ENCODE measurements at regions not wholly inside any gene's neighbourhood (a gene's known extent, or its start where the extent isn't known, plus 50 kb on each side); places are given as distances from the start of the nearest gene placed in this dataset.

- Histone ChIP-seq H3K4me3 (no peak overlapping the region), H3K27me3 (replicated peaks; ENCODE audit: insufficient read depth) (no peaks in the 10 kb centered on the region), H3K9me3 (no peaks in the 10 kb centered on the region), H3K4me1 (replicated peaks) (no peaks in the 10 kb centered on the region), H3K27ac (no peak overlapping the region), H3K36me3 (no peaks in the 10 kb centered on the region)
- 32% methylated on average over 3 of the region's 3 CpGs for WGBS
- no peak for DNase-seq (ENCODE audit: low spot score)
- TF ChIP-seq POLR2A (IDR thresholded peaks at IDR 0.05) (no peak), POLR2AphosphoS5 (IDR thresholded peaks at IDR 0.05) (no peak)
- TF ChIP-seq, protein P1, sequence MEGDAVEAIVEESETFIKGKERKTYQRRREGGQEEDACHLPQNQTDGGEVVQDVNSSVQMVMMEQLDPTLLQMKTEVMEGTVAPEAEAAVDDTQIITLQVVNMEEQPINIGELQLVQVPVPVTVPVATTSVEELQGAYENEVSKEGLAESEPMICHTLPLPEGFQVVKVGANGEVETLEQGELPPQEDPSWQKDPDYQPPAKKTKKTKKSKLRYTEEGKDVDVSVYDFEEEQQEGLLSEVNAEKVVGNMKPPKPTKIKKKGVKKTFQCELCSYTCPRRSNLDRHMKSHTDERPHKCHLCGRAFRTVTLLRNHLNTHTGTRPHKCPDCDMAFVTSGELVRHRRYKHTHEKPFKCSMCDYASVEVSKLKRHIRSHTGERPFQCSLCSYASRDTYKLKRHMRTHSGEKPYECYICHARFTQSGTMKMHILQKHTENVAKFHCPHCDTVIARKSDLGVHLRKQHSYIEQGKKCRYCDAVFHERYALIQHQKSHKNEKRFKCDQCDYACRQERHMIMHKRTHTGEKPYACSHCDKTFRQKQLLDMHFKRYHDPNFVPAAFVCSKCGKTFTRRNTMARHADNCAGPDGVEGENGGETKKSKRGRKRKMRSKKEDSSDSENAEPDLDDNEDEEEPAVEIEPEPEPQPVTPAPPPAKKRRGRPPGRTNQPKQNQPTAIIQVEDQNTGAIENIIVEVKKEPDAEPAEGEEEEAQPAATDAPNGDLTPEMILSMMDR (IDR thresholded peaks at IDR 0.05), result no peak
- intact Hi-C loops (cut with DNase I), result no loop called here
These were observed 116.4 kb downstream of the LARP7 start for GRCh38 chr4:112753333-112753732.

- WGBS, result 78% methylated on average over 4 of the region's 4 CpGs
- no peak overlapping the region for H3K4me3 ChIP-seq
- no peaks in the 10 kb centered on the region for H3K27me3 ChIP-seq (replicated peaks; ENCODE audit: insufficient read depth)
- TF ChIP-seq, protein P1 (IDR thresholded peaks at IDR 0.05), result no peak
- TF ChIP-seq POLR2A (IDR thresholded peaks at IDR 0.05) (no peak), POLR2AphosphoS5 (IDR thresholded peaks at IDR 0.05) (no peak)
- intact Hi-C loops (cut with DNase I), result no loop called here
- H3K9me3 ChIP-seq, result no peaks in the 10 kb centered on the region
- no peak overlapping the region for H3K27ac ChIP-seq
- no peaks in the 10 kb centered on the region for H3K36me3 ChIP-seq
- no peaks in the 10 kb centered on the region for H3K4me1 ChIP-seq (replicated peaks)
- DNase-seq (ENCODE audit: low spot score), result no peak
These were observed 122.4 kb downstream of the LARP7 start for GRCh38 chr4:112759313-112759712.

DNA sequence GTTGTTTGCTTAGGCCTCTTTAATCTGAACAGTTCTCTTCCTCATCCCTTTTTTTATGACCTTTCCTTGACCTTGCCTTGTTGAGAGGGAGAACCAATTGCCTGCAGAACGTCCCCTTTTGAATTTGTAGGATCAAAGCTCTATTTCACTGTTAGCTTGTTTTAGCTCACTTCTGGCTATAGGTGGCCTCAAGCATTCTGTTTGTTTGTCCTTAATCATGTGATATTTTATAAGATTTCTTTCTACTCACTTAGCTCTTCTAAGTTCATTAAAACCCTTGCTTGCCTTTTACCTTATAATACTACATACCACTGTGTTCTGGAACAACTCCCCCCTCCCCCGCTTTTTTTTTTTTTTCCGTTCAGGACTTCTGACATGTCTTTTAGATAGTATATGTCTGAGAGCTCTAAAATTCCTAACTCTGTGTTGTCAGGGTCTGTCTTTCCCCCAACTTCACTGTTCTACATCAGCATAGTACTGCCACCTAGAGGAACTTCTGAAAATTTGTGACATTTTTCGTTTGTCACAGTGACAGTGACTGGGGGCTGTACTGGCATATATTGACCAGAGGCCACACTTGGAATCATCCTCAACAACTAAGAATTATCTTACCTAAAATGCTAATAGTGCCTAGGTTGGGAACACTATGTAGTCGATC lies 128.5 kb downstream of the LARP7 start:
- no peak for TF ChIP-seq POLR2A (IDR thresholded peaks at IDR 0.05)
- TF ChIP-seq, protein P1 (IDR thresholded peaks at IDR 0.05), result peak in 1 of 4 experiments; percentile 10
- H3K4me1 ChIP-seq (replicated peaks), result no peaks in the 10 kb centered on the region
- H3K36me3 ChIP-seq, result no peaks in the 10 kb centered on the region
- intact Hi-C loops (cut with DNase I), result loop anchor here (5.0 kb wide), 2 partner anchors 133 to 172 kb away; no protein-coding TSS in a partner anchor
- H3K27ac ChIP-seq, result no peak overlapping the region
- no peak for DNase-seq (ENCODE audit: low spot score)
- no peak overlapping the region for H3K4me3 ChIP-seq
- 15% methylated on average over 5 of the region's 5 CpGs for WGBS
- no peaks in the 10 kb centered on the region for H3K9me3 ChIP-seq
- no peaks in the 10 kb centered on the region for H3K27me3 ChIP-seq (replicated peaks; ENCODE audit: insufficient read depth)

- intact Hi-C loops (cut with DNase I), result loop anchor here (5.0 kb wide), 2 partner anchors 134 to 171 kb away; no protein-coding TSS in a partner anchor
- Histone ChIP-seq H3K27me3 (replicated peaks; ENCODE audit: insufficient read depth) (no peaks in the 10 kb centered on the region), H3K9me3 (no peaks in the 10 kb centered on the region), H3K4me3 (no peak overlapping the region), H3K4me1 (replicated peaks) (no peaks in the 10 kb centered on the region), H3K36me3 (no peaks in the 10 kb centered on the region), H3K27ac (no peak overlapping the region)
- DNase-seq (ENCODE audit: low spot score), result no peak
- WGBS, result 44% methylated on average over 3 of the region's 3 CpGs
- TF ChIP-seq, protein P1 (IDR thresholded peaks at IDR 0.05), result no peak
- TF ChIP-seq POLR2A (IDR thresholded peaks at IDR 0.05) (no peak), POLR2AphosphoS5 (IDR thresholded peaks at IDR 0.05) (no peak)
These were observed 129.5 kb downstream of the LARP7 start for GRCh38 chr4:112766422-112766821.

DNA sequence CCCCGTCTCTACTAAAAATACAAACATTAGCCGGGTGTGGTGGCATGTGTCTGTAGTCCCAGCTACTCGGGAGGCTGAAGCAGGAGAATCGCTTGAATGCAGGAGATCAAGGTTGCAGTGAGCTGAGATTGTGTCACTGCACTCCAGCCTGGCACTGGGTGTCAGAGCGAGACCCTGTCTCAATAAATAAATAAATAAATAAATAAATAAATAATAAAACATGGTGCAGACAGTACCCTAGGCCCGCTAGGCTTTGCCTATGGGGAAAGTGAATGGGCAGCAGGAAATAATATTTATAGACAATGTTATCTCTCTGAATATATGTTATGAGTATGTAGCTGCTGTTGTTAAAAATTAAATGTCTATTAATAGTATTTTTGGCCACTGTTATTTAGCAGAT lies 130.4 kb downstream of the LARP7 start:
- intact Hi-C loops (cut with DNase I), result loop anchor here (5.0 kb wide), 2 partner anchors 135 to 170 kb away; no protein-coding TSS in a partner anchor

More for the DNA sequence above, 130.4 kb downstream of the LARP7 start:
- H3K27ac ChIP-seq, result no peak overlapping the region
- no peak for TF ChIP-seq POLR2AphosphoS5 (IDR thresholded peaks at IDR 0.05)
- no peak for TF ChIP-seq POLR2A (IDR thresholded peaks at IDR 0.05)
- TF ChIP-seq, protein P1 (IDR thresholded peaks at IDR 0.05), result no peak
- DNase-seq (ENCODE audit: low spot score), result no peak
- no peaks in the 10 kb centered on the region for H3K4me1 ChIP-seq (replicated peaks)
- WGBS, result 93% methylated on average over 6 of the region's 6 CpGs
- no peaks in the 10 kb centered on the region for H3K27me3 ChIP-seq (replicated peaks; ENCODE audit: insufficient read depth)
- H3K36me3 ChIP-seq, result no peaks in the 10 kb centered on the region
- H3K9me3 ChIP-seq, result no peaks in the 10 kb centered on the region
- no peak overlapping the region for H3K4me3 ChIP-seq

All from prostate gland (tissue), 2 donors.